NCI-H2081 treated with DMSO at 0.1 percent for 48 hours (cell line): ENCODE measurements at regions not wholly inside any gene's neighbourhood (a gene's known extent, or its start where the extent isn't known, plus 50 kb on each side); places are given as distances from the start of the nearest gene placed in this dataset.

Experiments
- DNase-seq: peaks from one replicate; lab custom pipeline; 2025; lab: John Stamatoyannopoulos, UW

- DNase-seq = no peak
Observed at GRCh38 chr6:88381289-88381642, 215.1 kb upstream of the CNR1 start.

- no peak for DNase-seq
Observed at GRCh38 chr6:88380618-88381288, 214.6 kb upstream of the CNR1 start.

GRCh38 chr6:88380083-88380482 lies 213.9 kb upstream of the CNR1 start:
- DNase-seq = no peak

GRCh38 chr6:88378639-88379038 lies 212.5 kb upstream of the CNR1 start:
- DNase-seq = no peak

GRCh38 chr6:88377976-88378568 lies 211.9 kb upstream of the CNR1 start:
- DNase-seq = no peak

- DNase-seq = no peak
Observed at GRCh38 chr6:88376768-88377387, 210.7 kb upstream of the CNR1 start.

GRCh38 chr6:88376197-88376596 lies 210.1 kb upstream of the CNR1 start:
- no peak for DNase-seq

- DNase-seq = peak; percentile 65
Observed at GRCh38 chr6:88374553-88374952, 208.4 kb upstream of the CNR1 start.

GRCh38 chr6:88371480-88371879 lies 205.3 kb upstream of the CNR1 start:
- no peak for DNase-seq

- DNase-seq = no peak
Observed at GRCh38 chr6:88370127-88370710, 204.1 kb upstream of the CNR1 start.

- no peak for DNase-seq
Observed at GRCh38 chr6:88369262-88369661, 203.1 kb upstream of the CNR1 start.

GRCh38 chr6:88368071-88368787 lies 202.1 kb upstream of the CNR1 start:
- no peak for DNase-seq

- DNase-seq = no peak
Observed at GRCh38 chr6:88367248-88367647, 201.1 kb upstream of the CNR1 start.

GRCh38 chr6:88366672-88367071 lies 200.5 kb upstream of the CNR1 start:
- DNase-seq = no peak

- DNase-seq = no peak
Observed at GRCh38 chr6:88365656-88366055, 199.5 kb upstream of the CNR1 start.

- DNase-seq = no peak
Observed at GRCh38 chr6:88365230-88365629, 199.1 kb upstream of the CNR1 start.

GRCh38 chr6:88361754-88362153 lies 195.6 kb upstream of the CNR1 start:
- DNase-seq = no peak

GRCh38 chr6:88361298-88361697 lies 195.2 kb upstream of the CNR1 start:
- DNase-seq = no peak

GRCh38 chr6:88360203-88360797 lies 194.2 kb upstream of the CNR1 start:
- DNase-seq = no peak

- no peak for DNase-seq
Observed at GRCh38 chr6:88359530-88360202, 193.5 kb upstream of the CNR1 start.

- no peak for DNase-seq
Observed at GRCh38 chr6:88358846-88359245, 192.7 kb upstream of the CNR1 start.

GRCh38 chr6:88349511-88349910 lies 183.4 kb upstream of the CNR1 start:
- no peak for DNase-seq
